AG04449 (cell line): ENCODE measurements at regions not wholly inside any gene's neighbourhood (a gene's known extent, or its start where the extent isn't known, plus 50 kb on each side); places are given as distances from the start of the nearest gene placed in this dataset.
"Not testable (repeated sequence)": the region's sequence is repeated elsewhere in the genome, so short reads cannot be mapped to it uniquely, and the experiment has no call there.

Experiments
- CTCF ChIA-PET: fragments of 350-600 bp; formaldehyde crosslinking; extraction: SDS; loops from one replicate; lab custom pipeline; 2021; ENCODE audit warnings: antibody characterized with exemption; lab: Yijun Ruan, JAX
- POLR2A ChIA-PET: fragments of 400-600, 350-600 bp; formaldehyde crosslinking; extraction: SDS; loops from one replicate; lab custom pipeline; 2020; ENCODE audit warnings: antibody characterized with exemption, inconsistent platforms; lab: Yijun Ruan, JAX
- DNase-seq: peaks from one replicate; pipeline ENCODE4 v3.0.0-alpha.2; 2010; ENCODE audit warnings: low read depth, low spot score
- H3K4me3 ChIP-seq: 2 replicates; pipeline ENCODE4 v1.5.1; 2011; ENCODE audit warnings: low read depth, mild to moderate bottlenecking, control low read depth, low read length
- TF ChIP-seq, protein P1 (sequence below): IDR thresholded peaks from one replicate; pipeline ENCODE4 v1.5.1; 2011; ENCODE audit warnings: mild to moderate bottlenecking, moderate library complexity, low read length, control low read depth, inconsistent platforms; ENCODE audit not compliant: insufficient read depth; ENCODE audit errors: missing control alignments

DNA sequence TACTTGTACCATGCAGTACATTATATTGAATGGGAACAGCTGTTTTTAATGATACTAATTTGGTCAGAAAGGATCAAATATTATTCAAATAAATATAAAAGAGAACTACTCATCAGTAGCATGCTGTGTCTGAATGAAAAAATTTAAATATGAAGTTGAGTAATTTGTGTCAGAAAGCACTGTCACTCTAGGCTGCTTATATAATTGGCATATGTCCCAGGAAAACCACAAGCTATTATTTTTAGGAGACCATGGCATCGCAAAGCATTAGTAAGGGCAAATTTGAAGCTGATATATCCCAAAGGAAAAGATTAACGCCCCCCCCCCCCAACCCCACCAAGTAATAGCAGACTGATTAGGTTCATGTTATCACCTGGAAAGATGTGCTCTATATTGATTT lies 388.5 kb upstream of the SPANXN4 start:
- DNase-seq: no peak
- TF ChIP-seq, protein P1, sequence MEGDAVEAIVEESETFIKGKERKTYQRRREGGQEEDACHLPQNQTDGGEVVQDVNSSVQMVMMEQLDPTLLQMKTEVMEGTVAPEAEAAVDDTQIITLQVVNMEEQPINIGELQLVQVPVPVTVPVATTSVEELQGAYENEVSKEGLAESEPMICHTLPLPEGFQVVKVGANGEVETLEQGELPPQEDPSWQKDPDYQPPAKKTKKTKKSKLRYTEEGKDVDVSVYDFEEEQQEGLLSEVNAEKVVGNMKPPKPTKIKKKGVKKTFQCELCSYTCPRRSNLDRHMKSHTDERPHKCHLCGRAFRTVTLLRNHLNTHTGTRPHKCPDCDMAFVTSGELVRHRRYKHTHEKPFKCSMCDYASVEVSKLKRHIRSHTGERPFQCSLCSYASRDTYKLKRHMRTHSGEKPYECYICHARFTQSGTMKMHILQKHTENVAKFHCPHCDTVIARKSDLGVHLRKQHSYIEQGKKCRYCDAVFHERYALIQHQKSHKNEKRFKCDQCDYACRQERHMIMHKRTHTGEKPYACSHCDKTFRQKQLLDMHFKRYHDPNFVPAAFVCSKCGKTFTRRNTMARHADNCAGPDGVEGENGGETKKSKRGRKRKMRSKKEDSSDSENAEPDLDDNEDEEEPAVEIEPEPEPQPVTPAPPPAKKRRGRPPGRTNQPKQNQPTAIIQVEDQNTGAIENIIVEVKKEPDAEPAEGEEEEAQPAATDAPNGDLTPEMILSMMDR: no peak
- ChIA-PET CTCF (no interaction called here), POLR2A (no interaction called here)
- no peak overlapping the region for H3K4me3 ChIP-seq

DNA sequence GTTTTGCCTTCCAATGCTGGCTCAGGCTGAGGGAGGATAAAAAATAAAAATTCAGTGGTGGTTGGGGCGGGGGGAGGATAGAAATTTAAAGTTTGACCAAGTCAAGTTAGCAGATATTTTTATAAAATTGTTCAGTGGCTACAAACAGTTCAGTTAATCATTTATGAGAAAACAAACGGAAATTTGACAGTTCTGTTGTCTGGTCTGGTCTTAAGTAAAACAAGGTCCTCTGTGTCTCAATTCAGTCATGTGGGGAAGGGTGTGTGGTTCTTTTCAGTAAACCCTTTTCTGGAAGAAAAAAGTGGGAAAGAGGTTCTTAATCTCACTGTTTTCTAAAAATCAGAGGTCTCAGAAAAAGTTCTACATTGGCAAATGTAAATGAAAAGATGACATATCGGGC lies 409.1 kb upstream of the SPANXN4 start:
- TF ChIP-seq, protein P1: no peak
- ChIA-PET CTCF (no interaction called here), POLR2A (no interaction called here)

DNA sequence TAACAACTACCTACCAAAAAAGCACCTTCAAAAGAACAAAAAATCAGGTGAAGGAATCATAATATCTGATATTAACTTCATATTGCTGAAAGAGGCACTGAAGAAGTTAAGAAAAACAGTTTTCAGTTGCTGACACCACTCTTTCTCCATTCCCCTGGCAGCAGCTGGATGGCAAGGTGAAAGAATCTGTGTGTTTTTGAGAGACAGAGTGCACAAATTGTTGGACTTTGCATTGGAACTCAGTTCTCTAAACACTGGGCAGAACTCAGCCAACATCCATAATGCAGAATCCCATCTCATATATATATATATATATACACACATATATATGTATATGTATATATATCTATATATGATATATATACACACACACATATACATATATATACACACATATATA lies 408.3 kb upstream of the MAGEC2 start:
- CTCF ChIA-PET: no interaction called here
- TF ChIP-seq, protein P1: no peak
- DNase-seq: no peak
- POLR2A ChIA-PET: no interaction called here
- H3K4me3 ChIP-seq: no peak overlapping the region

More for the DNA sequence above, 409.1 kb upstream of the SPANXN4 start:
- no peak for DNase-seq
- no peak overlapping the region for H3K4me3 ChIP-seq

DNA sequence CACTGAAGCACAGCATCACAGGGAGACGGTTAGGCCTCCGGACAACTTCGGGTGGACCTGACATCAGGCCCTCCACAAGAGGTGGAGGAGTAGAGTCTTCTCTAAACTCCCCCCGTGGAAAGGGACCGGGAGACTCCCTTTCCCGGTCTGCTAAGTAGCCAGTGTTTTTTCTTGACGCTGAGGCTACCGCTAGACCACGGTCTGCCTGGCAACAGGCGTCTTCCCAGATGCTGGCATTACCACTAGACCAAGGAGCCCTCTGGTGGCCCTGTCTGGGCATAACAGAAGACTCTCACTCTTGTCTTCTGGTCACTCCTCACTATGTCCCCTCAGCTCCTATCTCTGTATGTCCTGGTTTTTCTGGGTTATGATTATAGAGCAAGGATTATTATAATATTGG lies 401.5 kb upstream of the MAGEC2 start:
- H3K4me3 ChIP-seq, POLR2A ChIA-PET, DNase-seq, CTCF ChIA-PET: not testable (repeated sequence)

DNA sequence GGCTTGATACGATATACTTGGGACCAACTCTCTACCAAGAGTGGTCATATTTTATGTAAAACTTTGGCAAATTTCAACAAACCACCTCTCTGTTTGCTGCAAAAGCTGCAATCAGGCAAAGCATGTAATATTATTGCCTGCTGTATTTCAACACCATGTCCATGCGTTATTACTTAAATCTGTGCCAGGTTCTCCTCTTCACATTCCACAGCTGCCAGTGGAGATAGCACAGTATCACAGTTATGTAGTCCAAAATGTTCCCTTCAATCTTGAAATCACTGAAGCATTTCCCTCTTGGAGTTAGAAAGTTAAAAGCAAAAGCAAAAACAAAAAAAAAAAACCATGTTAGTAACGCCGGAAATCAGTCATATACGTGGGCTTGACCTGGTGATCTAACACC lies 396.7 kb upstream of the MAGEC2 start:
- ChIA-PET CTCF (no interaction called here), POLR2A (no interaction called here)
- TF ChIP-seq, protein P1: no peak
- DNase-seq: no peak
- no peak overlapping the region for H3K4me3 ChIP-seq

DNA sequence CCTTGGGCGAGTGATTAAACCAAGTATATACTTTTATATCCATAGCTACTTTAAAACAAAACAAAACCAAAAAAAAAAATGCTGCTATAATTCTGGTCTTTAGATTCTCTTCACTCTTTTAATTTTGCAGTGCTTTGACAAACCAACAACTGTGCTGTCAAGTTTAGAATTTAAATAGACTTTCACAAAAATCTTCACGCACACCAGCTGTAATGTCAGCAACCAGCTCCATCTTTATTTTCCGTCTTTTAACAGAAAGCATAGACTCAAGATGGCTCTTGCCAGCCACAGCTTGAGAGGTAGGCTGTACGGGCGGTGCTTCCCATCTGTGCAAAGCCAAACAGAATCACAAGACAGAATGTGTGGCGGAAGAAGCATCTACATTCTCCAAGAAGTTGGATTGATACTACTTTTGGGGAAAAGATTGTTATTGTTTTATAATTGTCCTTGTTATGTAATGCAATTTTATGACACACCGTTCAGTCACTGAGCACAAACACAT lies 388.3 kb upstream of the MAGEC2 start:
- TF ChIP-seq, protein P1: no peak
- POLR2A ChIA-PET: no interaction called here
- CTCF ChIA-PET: no interaction called here

DNA sequence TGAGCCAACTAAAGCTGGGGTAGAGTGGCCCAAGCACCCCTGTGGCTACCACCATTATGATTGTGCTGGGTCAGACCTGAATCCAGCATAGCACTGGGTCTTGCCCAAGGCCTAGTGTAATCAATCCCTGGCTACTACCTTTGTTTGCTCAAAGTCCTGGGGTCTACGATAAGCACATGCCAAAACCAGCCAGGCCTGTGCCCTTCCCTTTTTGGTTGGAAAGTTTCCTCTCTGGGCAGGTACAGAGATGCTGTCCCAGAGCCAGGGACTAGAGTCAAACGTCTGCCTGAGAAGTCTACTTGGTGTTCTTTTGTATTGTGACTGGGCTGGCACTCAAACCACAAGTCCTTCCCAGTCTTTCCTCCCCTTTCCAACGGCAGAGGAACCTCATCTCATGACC lies 371.5 kb upstream of the MAGEC2 start:
- no peak for DNase-seq
- ChIA-PET CTCF (no interaction called here), POLR2A (no interaction called here)
- TF ChIP-seq, protein P1: no peak
- no peak overlapping the region for H3K4me3 ChIP-seq

More for the DNA sequence above, 388.3 kb upstream of the MAGEC2 start:
- no peak overlapping the region for H3K4me3 ChIP-seq
- no peak for DNase-seq
